ENCODE measurements at regions not wholly inside any gene's neighbourhood (a gene's known extent, or its start where the extent isn't known, plus 50 kb on each side); places are given as distances from the start of the nearest gene placed in this dataset.
"Not testable (repeated sequence)": the region's sequence is repeated elsewhere in the genome, so short reads cannot be mapped to it uniquely, and the experiment has no call there.

- TF ChIP-seq, protein P1, sequence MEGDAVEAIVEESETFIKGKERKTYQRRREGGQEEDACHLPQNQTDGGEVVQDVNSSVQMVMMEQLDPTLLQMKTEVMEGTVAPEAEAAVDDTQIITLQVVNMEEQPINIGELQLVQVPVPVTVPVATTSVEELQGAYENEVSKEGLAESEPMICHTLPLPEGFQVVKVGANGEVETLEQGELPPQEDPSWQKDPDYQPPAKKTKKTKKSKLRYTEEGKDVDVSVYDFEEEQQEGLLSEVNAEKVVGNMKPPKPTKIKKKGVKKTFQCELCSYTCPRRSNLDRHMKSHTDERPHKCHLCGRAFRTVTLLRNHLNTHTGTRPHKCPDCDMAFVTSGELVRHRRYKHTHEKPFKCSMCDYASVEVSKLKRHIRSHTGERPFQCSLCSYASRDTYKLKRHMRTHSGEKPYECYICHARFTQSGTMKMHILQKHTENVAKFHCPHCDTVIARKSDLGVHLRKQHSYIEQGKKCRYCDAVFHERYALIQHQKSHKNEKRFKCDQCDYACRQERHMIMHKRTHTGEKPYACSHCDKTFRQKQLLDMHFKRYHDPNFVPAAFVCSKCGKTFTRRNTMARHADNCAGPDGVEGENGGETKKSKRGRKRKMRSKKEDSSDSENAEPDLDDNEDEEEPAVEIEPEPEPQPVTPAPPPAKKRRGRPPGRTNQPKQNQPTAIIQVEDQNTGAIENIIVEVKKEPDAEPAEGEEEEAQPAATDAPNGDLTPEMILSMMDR (IDR thresholded peaks at IDR 0.05; ENCODE audit: borderline replicate concordance, control extremely low read depth, extremely low read depth, insufficient read depth, missing control alignments), result no peak
- DNase-seq (ENCODE audit: low spot score), result no peak
- in situ Hi-C loops (cut with MboI; ENCODE audit: low sequenced_read_pairs, unreplicated experiment), result no loop called here
Observed at GRCh38 chr3:43843386-43843785, 152.6 kb downstream of the ABHD5 start.

- TF ChIP-seq, protein P1 (IDR thresholded peaks at IDR 0.05; ENCODE audit: borderline replicate concordance, control extremely low read depth, extremely low read depth, insufficient read depth, missing control alignments), result no peak
- in situ Hi-C loops (cut with MboI; ENCODE audit: low sequenced_read_pairs, unreplicated experiment), result no loop called here
- DNase-seq (ENCODE audit: low spot score), result no peak
Observed at GRCh38 chr3:43844757-43845156, 154.0 kb downstream of the ABHD5 start.

DNA sequence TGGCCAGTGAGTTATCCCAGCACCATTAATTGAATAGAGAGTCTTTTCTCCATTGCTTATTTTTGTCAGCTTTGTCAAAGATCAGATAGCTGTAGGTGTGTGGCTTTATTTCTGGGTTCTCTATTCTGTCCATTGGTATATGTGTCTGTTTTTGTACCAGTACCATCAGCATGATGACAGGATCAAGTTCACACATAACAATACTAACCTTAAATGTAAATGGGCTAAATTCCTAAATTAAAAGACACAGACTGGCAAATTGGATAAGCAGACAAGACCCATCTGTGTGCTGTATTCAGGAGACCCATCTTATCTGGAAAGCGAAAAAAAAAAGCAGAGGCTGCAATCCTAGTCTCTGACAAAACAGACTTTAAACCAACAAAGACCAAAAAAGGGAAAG lies 154.8 kb downstream of the ABHD5 start:
- in situ Hi-C loops (cut with MboI; ENCODE audit: low sequenced_read_pairs, unreplicated experiment); DNase-seq (ENCODE audit: low spot score): not testable (repeated sequence)

DNA sequence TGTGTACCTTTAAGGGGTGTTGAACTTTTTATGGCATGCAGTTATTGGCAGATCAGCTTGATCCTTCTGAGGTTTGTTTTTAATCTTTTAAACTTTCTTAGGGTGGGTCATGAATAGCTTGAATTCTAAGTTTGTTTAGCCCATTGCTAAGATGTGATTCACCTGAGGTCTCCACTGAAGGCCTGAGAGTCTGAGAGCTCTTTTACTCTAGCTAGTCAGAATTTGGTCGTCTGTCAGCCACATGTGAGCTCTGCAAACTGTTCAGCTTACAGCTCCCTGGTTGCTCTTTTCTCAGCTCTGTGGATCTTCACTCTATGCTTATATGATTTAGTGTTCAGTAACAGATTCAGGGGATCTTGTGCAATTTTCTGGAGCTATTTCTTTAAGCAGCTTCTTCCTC lies 161.3 kb downstream of the ABHD5 start:
- TF ChIP-seq, protein P1 (IDR thresholded peaks at IDR 0.05; ENCODE audit: borderline replicate concordance, control extremely low read depth, extremely low read depth, insufficient read depth, missing control alignments), result no peak
- in situ Hi-C loops (cut with MboI; ENCODE audit: low sequenced_read_pairs, unreplicated experiment), result no loop called here
- DNase-seq (ENCODE audit: low spot score), result no peak

DNA sequence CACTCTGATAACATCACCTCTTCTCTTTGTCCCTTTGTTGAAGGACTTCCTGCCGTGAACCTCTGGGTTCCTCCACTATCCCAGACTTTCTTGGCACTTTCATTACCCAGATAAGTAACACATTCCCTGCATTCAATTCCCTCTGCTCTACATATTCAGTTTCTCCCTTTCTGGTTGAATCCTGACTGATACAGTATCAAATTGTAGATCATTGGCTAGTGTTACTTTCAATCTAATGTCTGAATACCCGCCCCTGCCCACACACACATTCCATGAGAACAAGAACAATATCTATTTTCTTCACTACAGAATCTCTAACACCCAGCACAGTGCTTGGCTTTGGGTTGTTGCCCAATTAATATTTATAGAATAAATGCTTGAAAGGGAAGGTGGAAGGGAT lies 163.5 kb downstream of the ABHD5 start:
- no peak for DNase-seq (ENCODE audit: low spot score)
- TF ChIP-seq, protein P1 (IDR thresholded peaks at IDR 0.05; ENCODE audit: borderline replicate concordance, control extremely low read depth, extremely low read depth, insufficient read depth, missing control alignments), result no peak
- in situ Hi-C loops (cut with MboI; ENCODE audit: low sequenced_read_pairs, unreplicated experiment), result no loop called here

DNA sequence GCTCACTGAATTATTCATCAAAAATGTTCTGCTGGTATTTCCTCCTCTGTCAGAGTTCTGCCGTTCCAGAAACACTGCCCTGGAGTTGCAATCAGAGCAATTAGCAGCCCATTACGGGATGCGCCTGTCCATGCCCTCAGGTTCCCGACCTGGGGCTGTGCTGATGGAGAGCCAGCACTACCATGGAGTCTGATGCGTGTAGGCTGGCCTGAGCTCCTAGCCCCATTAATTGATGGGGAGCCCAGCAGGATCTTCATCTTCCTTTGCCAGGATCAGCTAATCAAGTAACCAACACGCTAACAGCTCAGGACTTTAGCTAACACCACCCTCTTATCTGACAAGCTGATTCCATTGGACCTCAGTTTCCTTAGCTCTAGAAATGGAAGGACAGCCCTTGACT lies 164.2 kb downstream of the ABHD5 start:
- DNase-seq (ENCODE audit: low spot score), result no peak
- TF ChIP-seq, protein P1 (IDR thresholded peaks at IDR 0.05; ENCODE audit: borderline replicate concordance, control extremely low read depth, extremely low read depth, insufficient read depth, missing control alignments), result no peak
- in situ Hi-C loops (cut with MboI; ENCODE audit: low sequenced_read_pairs, unreplicated experiment), result no loop called here

DNA sequence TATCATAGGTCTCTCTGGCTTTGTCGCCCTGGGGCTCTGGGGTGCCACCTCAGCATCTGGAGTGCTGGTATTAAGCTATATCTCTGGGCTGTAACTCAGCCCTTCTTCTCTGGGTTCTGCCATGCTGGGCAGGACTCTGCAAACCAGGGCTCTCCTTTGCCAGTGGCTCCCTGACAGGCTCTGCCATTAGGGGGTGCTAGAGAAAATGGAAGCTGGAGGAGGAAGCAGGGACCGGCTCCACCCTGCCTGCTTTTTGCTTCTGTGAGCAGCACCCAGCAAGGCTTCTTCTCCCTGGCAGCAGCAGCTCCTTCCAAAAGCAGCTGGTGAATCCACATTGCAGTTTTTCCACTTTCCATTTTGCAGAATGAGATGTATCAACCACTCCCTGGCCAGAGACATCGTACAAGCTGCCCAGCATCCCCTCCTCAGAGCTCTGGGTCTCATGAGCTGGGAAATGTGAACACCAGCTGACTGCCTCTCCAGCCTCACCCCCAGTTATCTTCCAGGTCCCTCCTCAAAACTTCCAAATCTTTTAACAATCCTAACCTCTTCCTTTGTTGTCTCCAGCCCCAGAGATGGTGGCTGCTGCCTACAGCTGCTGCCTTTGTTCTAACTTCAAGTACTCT lies 165.0 kb downstream of the ABHD5 start:
- in situ Hi-C loops (cut with MboI; ENCODE audit: low sequenced_read_pairs, unreplicated experiment), result no loop called here
- TF ChIP-seq, protein P1 (IDR thresholded peaks at IDR 0.05; ENCODE audit: borderline replicate concordance, control extremely low read depth, extremely low read depth, insufficient read depth, missing control alignments), result peak; percentile 75
- DNase-seq (ENCODE audit: low spot score), result peak; percentile 59
